Cardiac muscle cell (in vitro differentiated cells and primary cell): ENCODE measurements at regions not wholly inside any gene's neighbourhood (a gene's known extent, or its start where the extent isn't known, plus 50 kb on each side); places are given as distances from the start of the nearest gene placed in this dataset.

Experiments
- DNase-seq, 2 donors: peaks; one replicate each; pipeline versions ENCODE4 v3.0.0 to v3.0.0-alpha.2; 2010 to 2017; ENCODE audit warnings: low read depth in 1 of 2, low spot score in 1 of 2
- H3K27ac ChIP-seq: fragments of 200-600 bp; sonication (generic); 2 replicates; pipeline ENCODE4 v1.5.1; 2016
- H3K27me3 ChIP-seq: fragments of 200-600 bp; sonication (generic); 2 replicates; pipeline ENCODE4 v1.6.0; 2016; ENCODE audit warnings: control low read depth
- H3K36me3 ChIP-seq: fragments of 200-600 bp; sonication (generic); 2 replicates; pipeline ENCODE4 v1.5.1; 2016; ENCODE audit warnings: control low read depth
- H3K4me1 ChIP-seq: fragments of 200-600 bp; sonication (generic); 2 replicates; pipeline ENCODE4 v1.8.1; 2017; ENCODE audit warnings: low read depth, mild to moderate bottlenecking, mixed run types
- H3K4me3 ChIP-seq: fragments of 200-600 bp; sonication (generic); 2 replicates; pipeline ENCODE4 v1.5.1; 2016; ENCODE audit warnings: mild to moderate bottlenecking
- H3K9me3 ChIP-seq: fragments of 200-600 bp; sonication (generic); 2 replicates; pipeline ENCODE4 v1.5.1; 2017; ENCODE audit warnings: low read depth, mild to moderate bottlenecking, control low read depth
- CTCF ChIP-seq: IDR thresholded peaks from 2 replicates; pipeline ENCODE4 v1.5.1; 2012; ENCODE audit warnings: low read depth, mild to moderate bottlenecking, low read length

GRCh38 chr4:180280726-180281297 lies 1962.4 kb upstream of the TENM3 start:
- H3K27me3 ChIP-seq: no peaks in the 10 kb centered on the region
- no peaks in the 10 kb centered on the region for H3K9me3 ChIP-seq
- no peak overlapping the region for H3K27ac ChIP-seq
- no peak overlapping the region for H3K4me3 ChIP-seq
- H3K4me1 ChIP-seq: no peaks in the 10 kb centered on the region
- no peak for TF ChIP-seq CTCF
- no peak for DNase-seq
- no peaks in the 10 kb centered on the region for H3K36me3 ChIP-seq

- H3K9me3 ChIP-seq: no peaks in the 10 kb centered on the region
- no peaks in the 10 kb centered on the region for H3K4me1 ChIP-seq
- no peak for DNase-seq
- no peak for TF ChIP-seq CTCF
- no peak overlapping the region for H3K4me3 ChIP-seq
- H3K27me3 ChIP-seq: no peaks in the 10 kb centered on the region
- H3K27ac ChIP-seq: no peak overlapping the region
- H3K36me3 ChIP-seq: no peaks in the 10 kb centered on the region
Observed at GRCh38 chr4:180281724-180282123, 1961.5 kb upstream of the TENM3 start.

GRCh38 chr4:180284267-180284666 lies 1958.9 kb upstream of the TENM3 start:
- Histone ChIP-seq H3K4me1 (no peaks in the 10 kb centered on the region), H3K27ac (no peak overlapping the region), H3K4me3 (no peak overlapping the region), H3K9me3 (no peaks in the 10 kb centered on the region), H3K27me3 (no peaks in the 10 kb centered on the region), H3K36me3 (no peaks in the 10 kb centered on the region)
- TF ChIP-seq CTCF: no peak
- no peak for DNase-seq

- TF ChIP-seq CTCF: no peak
- H3K27ac ChIP-seq: no peak overlapping the region
- H3K4me1 ChIP-seq: no peaks in the 10 kb centered on the region
- no peaks in the 10 kb centered on the region for H3K36me3 ChIP-seq
- no peak for DNase-seq
- H3K4me3 ChIP-seq: no peak overlapping the region
- no peaks in the 10 kb centered on the region for H3K9me3 ChIP-seq
- H3K27me3 ChIP-seq: no peaks in the 10 kb centered on the region
Observed at GRCh38 chr4:180285796-180286195, 1957.4 kb upstream of the TENM3 start.

- no peak overlapping the region for H3K4me3 ChIP-seq
- TF ChIP-seq CTCF: no peak
- no peaks in the 10 kb centered on the region for H3K27me3 ChIP-seq
- H3K4me1 ChIP-seq: no peaks in the 10 kb centered on the region
- no peaks in the 10 kb centered on the region for H3K9me3 ChIP-seq
- no peaks in the 10 kb centered on the region for H3K36me3 ChIP-seq
- H3K27ac ChIP-seq: no peak overlapping the region
- no peak for DNase-seq
Observed at GRCh38 chr4:180292339-180292738, 1950.9 kb upstream of the TENM3 start.
